GM12801 (cell line): ENCODE measurements at regions not wholly inside any gene's neighbourhood (a gene's known extent, or its start where the extent isn't known, plus 50 kb on each side); places are given as distances from the start of the nearest gene placed in this dataset.

Experiments used
- TF ChIP-seq, protein P1 (sequence below): IDR thresholded peaks from one replicate; pipeline ENCODE4 v1.5.1; 2011; ENCODE audit warnings: control low read depth; ENCODE audit not compliant: insufficient read length; ENCODE audit errors: extremely low read depth

DNA sequence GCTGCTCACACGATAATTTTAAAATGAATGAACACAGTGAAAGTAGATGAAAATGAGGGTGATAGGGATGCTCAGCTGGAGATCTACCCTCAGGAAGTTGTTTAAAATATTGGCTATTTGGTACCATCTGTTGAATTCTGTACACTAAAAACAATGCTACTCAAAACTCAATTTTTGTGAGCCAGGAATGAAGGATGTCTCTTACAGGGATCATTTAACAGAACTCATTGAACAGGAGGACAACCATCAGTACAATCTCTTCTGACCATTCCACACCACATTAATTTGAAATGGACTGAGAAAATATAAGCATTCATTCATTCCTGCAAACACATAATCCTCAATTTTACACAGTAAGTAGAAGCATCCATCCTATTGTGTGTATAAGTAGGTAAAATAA lies 1355.1 kb upstream of the CRIM1 start:
- TF ChIP-seq, protein P1, sequence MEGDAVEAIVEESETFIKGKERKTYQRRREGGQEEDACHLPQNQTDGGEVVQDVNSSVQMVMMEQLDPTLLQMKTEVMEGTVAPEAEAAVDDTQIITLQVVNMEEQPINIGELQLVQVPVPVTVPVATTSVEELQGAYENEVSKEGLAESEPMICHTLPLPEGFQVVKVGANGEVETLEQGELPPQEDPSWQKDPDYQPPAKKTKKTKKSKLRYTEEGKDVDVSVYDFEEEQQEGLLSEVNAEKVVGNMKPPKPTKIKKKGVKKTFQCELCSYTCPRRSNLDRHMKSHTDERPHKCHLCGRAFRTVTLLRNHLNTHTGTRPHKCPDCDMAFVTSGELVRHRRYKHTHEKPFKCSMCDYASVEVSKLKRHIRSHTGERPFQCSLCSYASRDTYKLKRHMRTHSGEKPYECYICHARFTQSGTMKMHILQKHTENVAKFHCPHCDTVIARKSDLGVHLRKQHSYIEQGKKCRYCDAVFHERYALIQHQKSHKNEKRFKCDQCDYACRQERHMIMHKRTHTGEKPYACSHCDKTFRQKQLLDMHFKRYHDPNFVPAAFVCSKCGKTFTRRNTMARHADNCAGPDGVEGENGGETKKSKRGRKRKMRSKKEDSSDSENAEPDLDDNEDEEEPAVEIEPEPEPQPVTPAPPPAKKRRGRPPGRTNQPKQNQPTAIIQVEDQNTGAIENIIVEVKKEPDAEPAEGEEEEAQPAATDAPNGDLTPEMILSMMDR: no peak

DNA sequence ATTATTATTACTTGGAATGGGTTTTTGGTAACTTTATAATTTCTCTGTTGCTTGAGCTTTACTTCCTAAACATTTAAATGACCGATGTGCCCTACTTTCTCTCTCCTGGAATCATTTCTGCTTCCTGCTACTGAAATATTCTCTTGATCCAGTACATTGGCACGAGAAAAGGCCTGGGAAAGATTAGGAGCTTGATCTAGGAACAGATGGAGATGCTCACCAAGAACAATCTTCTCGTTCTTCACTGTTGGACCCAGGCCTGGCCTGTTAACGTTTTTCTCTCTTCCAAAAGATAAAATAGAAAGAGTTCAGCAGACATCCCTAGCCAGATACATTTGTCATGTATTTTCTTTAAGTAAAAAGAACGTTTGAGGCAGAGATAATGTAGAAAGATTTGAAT lies 1356.8 kb upstream of the CRIM1 start:
- TF ChIP-seq, protein P1: no peak

DNA sequence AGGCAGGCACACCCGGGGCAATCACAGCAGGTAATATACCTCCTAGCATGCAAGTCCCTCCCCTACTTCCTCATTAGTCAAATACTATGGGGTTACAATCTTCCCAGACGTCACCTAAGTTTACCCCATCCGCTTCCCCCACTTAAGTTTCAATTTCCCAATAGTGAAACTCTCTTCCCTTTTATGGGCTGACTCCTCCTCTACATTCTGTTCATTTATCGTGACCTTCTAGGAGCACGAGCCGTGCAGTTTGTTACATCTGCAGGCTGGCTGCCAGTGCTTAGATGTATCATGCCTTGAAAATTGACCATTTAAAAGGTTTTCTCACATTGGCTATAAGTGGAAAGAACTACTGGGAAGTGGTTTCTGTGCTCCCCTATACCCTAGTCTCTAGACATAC lies 1357.8 kb upstream of the CRIM1 start:
- TF ChIP-seq, protein P1: no peak

DNA sequence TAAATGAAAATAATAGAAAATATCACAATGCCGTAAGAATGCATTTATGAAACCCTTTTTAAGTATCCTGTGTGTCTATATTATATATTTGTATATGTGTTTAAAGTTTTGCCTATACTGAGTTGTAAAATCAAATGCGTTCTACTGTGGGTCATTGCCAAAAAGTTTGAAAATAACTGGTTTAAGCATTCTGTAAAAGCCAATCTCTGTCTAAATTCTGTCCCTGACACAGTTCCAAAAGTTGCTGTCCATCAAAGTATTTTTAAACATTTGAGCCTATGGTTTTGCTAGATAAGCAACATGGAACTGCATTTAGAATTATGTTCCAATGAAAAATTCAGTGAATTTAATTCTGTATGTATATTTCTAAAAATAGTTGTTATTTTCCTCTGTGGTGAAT lies 1360.4 kb upstream of the CRIM1 start:
- TF ChIP-seq, protein P1: no peak

DNA sequence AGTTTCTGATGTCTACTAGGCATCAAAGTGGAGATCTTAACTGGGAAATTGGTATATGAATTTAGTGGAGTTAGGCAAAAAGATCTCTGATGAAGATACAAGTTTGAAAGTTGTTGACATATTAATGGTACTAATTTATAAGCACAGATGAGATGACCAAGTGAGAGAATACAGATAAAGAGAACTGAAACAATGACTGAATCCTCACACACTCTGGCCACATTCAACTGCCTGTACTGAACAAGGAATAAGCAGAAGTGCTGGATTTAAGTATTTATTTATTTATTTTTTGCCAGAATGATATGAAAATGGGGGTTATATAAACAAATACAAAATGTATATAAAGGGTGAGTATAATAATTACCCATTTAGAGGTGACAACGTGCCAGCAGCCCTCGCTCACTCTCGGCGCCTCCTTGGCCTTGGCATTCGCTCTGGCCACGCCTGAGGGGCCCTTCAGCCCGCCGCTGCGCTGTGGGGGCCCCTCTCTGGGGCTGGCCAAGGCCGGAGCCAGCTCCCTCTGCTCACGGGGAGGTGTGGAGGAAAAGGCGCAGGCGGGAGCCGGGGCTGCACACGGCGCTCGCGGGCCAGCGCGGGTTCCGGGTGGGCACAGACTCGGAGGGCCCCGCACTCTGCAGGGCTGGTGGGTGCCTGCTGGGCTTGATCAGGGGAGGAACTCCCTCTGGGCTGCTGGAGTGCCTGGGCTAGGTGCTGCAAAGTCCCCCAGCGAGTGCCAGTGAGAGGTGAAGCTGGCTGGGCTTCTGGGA lies 1363.9 kb upstream of the CRIM1 start:
- TF ChIP-seq, protein P1: no peak

DNA sequence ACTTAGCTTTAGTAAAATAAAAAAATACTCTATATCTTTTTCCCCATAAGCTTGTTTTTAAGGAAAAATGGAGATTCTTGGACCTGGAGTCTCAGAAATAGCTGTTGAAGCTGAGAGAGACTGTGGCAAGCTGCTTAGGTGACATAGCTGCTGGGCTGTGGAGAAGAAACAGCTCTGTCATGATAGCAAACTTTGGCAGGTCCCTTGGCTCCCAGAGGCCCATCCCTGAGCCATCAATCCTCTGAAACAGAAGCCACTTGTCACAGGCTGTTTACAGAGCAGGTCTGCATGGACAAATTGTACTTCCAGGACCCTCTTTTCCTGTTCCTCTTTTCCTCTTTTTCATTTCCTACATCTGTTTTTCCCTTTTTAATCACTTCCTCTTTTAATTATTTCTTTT lies 1370.1 kb upstream of the CRIM1 start:
- TF ChIP-seq, protein P1: no peak

DNA sequence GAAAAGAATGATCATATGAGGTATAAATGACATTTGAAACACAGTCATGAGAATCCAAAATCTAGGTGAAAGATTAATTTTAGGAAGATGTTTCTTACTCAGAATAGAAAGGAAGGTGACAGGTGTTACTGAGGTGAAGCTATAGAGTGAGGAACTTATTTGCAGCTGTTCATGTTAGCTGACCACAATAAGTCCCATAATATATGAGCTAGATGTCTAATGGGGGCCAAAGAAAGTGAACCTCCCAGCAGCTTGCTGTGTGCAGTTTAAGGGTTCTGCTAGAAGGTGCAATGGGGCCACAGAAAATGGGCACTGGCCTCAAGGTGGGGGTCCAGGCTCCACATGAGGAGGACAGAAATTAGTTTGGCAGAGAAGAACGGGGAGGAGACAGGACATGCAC lies 1374.9 kb upstream of the CRIM1 start:
- TF ChIP-seq, protein P1: no peak
